K562 (cell line): ENCODE measurements at regions not wholly inside any gene's neighbourhood (a gene's known extent, or its start where the extent isn't known, plus 50 kb on each side); places are given as distances from the start of the nearest gene placed in this dataset.

Source experiments
- CHD4 ChIP-seq: fragments of 200-600 bp; sonication (generic); IDR thresholded peaks from 3 replicates; pipeline ENCODE4 v1.6.1; 2012; ENCODE audit warnings: low read depth, mild to moderate bottlenecking, mixed read lengths, low read length, inconsistent platforms; ENCODE audit not compliant: insufficient read depth, insufficient replicate concordance, poor library complexity, severe bottlenecking
- CREB1 ChIP-seq, 2 experiments: sonication (generic) in 1 of 2; formaldehyde crosslinking in 1 of 2; IDR thresholded peaks; 2 replicates each; pipeline versions ENCODE4 v1.6.1 to v1.8.0; 2012 to 2022; ENCODE audit warnings: inconsistent platforms in 1 of 2, mild to moderate bottlenecking in 1 of 2, missing genetic modification reagents in 1 of 2, moderate library complexity in 1 of 2
- ETS1 ChIP-seq: conservative IDR thresholded peaks from 2 replicates; pipeline ENCODE4 v1.6.1; 2011; ENCODE audit warnings: low read depth, mild to moderate bottlenecking, low read length; ENCODE audit not compliant: control insufficient read depth
- GATAD2B ChIP-seq: fragments of 450-650 bp; IDR thresholded peaks from 2 replicates; pipeline ENCODE4 v1.6.1; 2017; ENCODE audit warnings: mild to moderate bottlenecking, borderline replicate concordance
- MCM3 ChIP-seq: fragments of 450-650 bp; IDR thresholded peaks from 2 replicates; pipeline ENCODE4 v1.6.1; 2016
- MTA3 ChIP-seq: fragments of 450-650 bp; formaldehyde crosslinking; IDR thresholded peaks from 2 replicates; pipeline ENCODE4 v1.6.1; 2017; ENCODE audit warnings: mild to moderate bottlenecking, borderline replicate concordance
- PHF20 ChIP-seq: fragments of 450-650 bp; IDR thresholded peaks from 2 replicates; pipeline ENCODE4 v1.6.1; 2018; ENCODE audit not compliant: partially characterized antibody
- SMAD4 ChIP-seq: fragments of 250-450 bp; sonication (Bioruptor Pico); conservative IDR thresholded peaks from 2 replicates; pipeline ENCODE4 v1.8.0; 2021; ENCODE audit warnings: inconsistent platforms, mild to moderate bottlenecking, moderate library complexity
- SRSF7 ChIP-seq: fragments of 200-400 bp; formaldehyde crosslinking; optimal IDR thresholded peaks from 2 replicates; pipeline ENCODE3; 2017; ENCODE audit warnings: mild to moderate bottlenecking, low read depth, low read length
- TBP ChIP-seq: optimal IDR thresholded peaks from 2 replicates; pipeline ENCODE3; 2011; ENCODE audit warnings: low read depth, low read length, improper control_type of control experiment
- TF ChIP-seq, protein P1 (sequence below): sonication (generic); formaldehyde crosslinking; IDR thresholded peaks from 2 replicates; pipeline ENCODE4 v1.9.0; 2022; ENCODE audit warnings: mild to moderate bottlenecking, missing genetic modification reagents
- TF ChIP-seq, protein P2 (sequence below), 2 experiments: fragments of 450-650 bp; IDR thresholded peaks; 2 replicates each; pipeline ENCODE4 v1.6.1; 2016
- TF ChIP-seq, protein P3 (sequence below): fragments of 150-350 bp; IDR thresholded peaks from 2 replicates; pipeline ENCODE4 v1.6.1; 2014; ENCODE audit warnings: low read depth, mild to moderate bottlenecking, low read length, borderline replicate concordance
- TF ChIP-seq, protein P4 (sequence below), 3 experiments: fragments of 200-800 bp in 1 of 3; fragments of 250-450 bp in 1 of 3; fragments of 450-650 bp in 1 of 3; sonication (Bioruptor Pico) in 1 of 3; sonication (Bioruptor generic) in 1 of 3; formaldehyde crosslinking in 1 of 3; IDR thresholded peaks; 2 replicates each; pipeline versions ENCODE4 v1.6.1 to v1.8.0; 2016 to 2022; ENCODE audit warnings: mild to moderate bottlenecking in 2 of 3, missing genetic modification characterization in 2 of 3, missing compliant biosample characterization in 1 of 3, moderate library complexity in 1 of 3

- TF ChIP-seq, protein P1, sequence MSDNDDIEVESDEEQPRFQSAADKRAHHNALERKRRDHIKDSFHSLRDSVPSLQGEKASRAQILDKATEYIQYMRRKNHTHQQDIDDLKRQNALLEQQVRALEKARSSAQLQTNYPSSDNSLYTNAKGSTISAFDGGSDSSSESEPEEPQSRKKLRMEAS (CRISPR knock-in tag), result peak; percentile 44; the same call in 1 of the 2 replicates
- TF ChIP-seq MTA3 (0 out of 2 replicates have a peak, but pooled peaks have one; percentile 78), MCM3 (no peak), TBP (peak; percentile 47), CHD4 (no peak), CREB1 (IDR thresholded peaks at IDR 0.05) (peak; percentile 41; the same call in 1 of the 2 replicates), CREB1 (CRISPR knock-in tag; IDR thresholded peaks at IDR 0.05) (peak; percentile 51; the same call in 1 of the 2 replicates), SMAD4 (CRISPR knock-in tag) (peak; percentile 74), SRSF7 (no peak), ETS1 (peak; percentile 72; the same call in 1 of the 2 replicates), PHF20 (no peak), GATAD2B (peak; percentile 88)
- TF ChIP-seq, protein P2, sequence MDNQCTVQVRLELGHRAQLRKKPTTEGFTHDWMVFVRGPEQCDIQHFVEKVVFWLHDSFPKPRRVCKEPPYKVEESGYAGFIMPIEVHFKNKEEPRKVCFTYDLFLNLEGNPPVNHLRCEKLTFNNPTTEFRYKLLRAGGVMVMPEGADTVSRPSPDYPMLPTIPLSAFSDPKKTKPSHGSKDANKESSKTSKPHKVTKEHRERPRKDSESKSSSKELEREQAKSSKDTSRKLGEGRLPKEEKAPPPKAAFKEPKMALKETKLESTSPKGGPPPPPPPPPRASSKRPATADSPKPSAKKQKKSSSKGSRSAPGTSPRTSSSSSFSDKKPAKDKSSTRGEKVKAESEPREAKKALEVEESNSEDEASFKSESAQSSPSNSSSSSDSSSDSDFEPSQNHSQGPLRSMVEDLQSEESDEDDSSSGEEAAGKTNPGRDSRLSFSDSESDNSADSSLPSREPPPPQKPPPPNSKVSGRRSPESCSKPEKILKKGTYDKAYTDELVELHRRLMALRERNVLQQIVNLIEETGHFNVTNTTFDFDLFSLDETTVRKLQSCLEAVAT (IDR thresholded peaks at IDR 0.05), result peak; percentile 41 to 44; a peak in 1 of 4 replicates
- TF ChIP-seq, protein P3, sequence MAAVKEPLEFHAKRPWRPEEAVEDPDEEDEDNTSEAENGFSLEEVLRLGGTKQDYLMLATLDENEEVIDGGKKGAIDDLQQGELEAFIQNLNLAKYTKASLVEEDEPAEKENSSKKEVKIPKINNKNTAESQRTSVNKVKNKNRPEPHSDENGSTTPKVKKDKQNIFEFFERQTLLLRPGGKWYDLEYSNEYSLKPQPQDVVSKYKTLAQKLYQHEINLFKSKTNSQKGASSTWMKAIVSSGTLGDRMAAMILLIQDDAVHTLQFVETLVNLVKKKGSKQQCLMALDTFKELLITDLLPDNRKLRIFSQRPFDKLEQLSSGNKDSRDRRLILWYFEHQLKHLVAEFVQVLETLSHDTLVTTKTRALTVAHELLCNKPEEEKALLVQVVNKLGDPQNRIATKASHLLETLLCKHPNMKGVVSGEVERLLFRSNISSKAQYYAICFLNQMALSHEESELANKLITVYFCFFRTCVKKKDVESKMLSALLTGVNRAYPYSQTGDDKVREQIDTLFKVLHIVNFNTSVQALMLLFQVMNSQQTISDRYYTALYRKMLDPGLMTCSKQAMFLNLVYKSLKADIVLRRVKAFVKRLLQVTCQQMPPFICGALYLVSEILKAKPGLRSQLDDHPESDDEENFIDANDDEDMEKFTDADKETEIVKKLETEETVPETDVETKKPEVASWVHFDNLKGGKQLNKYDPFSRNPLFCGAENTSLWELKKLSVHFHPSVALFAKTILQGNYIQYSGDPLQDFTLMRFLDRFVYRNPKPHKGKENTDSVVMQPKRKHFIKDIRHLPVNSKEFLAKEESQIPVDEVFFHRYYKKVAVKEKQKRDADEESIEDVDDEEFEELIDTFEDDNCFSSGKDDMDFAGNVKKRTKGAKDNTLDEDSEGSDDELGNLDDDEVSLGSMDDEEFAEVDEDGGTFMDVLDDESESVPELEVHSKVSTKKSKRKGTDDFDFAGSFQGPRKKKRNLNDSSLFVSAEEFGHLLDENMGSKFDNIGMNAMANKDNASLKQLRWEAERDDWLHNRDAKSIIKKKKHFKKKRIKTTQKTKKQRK, result no peak
- TF ChIP-seq, protein P4, sequence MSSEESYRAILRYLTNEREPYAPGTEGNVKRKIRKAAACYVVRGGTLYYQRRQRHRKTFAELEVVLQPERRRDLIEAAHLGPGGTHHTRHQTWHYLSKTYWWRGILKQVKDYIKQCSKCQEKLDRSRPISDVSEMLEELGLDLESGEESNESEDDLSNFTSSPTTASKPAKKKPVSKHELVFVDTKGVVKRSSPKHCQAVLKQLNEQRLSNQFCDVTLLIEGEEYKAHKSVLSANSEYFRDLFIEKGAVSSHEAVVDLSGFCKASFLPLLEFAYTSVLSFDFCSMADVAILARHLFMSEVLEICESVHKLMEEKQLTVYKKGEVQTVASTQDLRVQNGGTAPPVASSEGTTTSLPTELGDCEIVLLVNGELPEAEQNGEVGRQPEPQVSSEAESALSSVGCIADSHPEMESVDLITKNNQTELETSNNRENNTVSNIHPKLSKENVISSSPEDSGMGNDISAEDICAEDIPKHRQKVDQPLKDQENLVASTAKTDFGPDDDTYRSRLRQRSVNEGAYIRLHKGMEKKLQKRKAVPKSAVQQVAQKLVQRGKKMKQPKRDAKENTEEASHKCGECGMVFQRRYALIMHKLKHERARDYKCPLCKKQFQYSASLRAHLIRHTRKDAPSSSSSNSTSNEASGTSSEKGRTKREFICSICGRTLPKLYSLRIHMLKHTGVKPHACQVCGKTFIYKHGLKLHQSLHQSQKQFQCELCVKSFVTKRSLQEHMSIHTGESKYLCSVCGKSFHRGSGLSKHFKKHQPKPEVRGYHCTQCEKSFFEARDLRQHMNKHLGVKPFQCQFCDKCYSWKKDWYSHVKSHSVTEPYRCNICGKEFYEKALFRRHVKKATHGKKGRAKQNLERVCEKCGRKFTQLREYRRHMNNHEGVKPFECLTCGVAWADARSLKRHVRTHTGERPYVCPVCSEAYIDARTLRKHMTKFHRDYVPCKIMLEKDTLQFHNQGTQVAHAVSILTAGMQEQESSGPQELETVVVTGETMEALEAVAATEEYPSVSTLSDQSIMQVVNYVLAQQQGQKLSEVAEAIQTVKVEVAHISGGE (CRISPR knock-in tag; IDR thresholded peaks at IDR 0.05), result peak in 2 of 3 experiments; percentile 53 to 80; a peak in 3 of 6 replicates
Measured at GRCh38 chr17:81345228-81346089, 49.8 kb upstream of the BAHCC1 start (continued).
